HUES64 (cell line): ENCODE measurements at regions not wholly inside any gene's neighbourhood (a gene's known extent, or its start where the extent isn't known, plus 50 kb on each side); places are given as distances from the start of the nearest gene placed in this dataset.

Experiments
- H3K27ac ChIP-seq: 2 replicates; pipeline ENCODE4 v1.7.0; 2013; ENCODE audit warnings: low read depth, low read length, inconsistent platforms
- H3K27me3 ChIP-seq: 2 replicates; pipeline ENCODE4 v1.6.1; 2013; ENCODE audit warnings: mild to moderate bottlenecking, low read length; ENCODE audit not compliant: insufficient read depth
- H3K36me3 ChIP-seq: 2 replicates; pipeline ENCODE4 v1.6.1; 2013; ENCODE audit warnings: mild to moderate bottlenecking, low read length; ENCODE audit not compliant: insufficient read depth
- H3K4me1 ChIP-seq: 2 replicates; pipeline ENCODE4 v1.6.1; 2013; ENCODE audit warnings: mild to moderate bottlenecking, low read length, moderate library complexity; ENCODE audit not compliant: insufficient read depth
- H3K4me3 ChIP-seq: 2 replicates; pipeline ENCODE4 v1.5.1; 2013; ENCODE audit warnings: mild to moderate bottlenecking, low read length, moderate library complexity
- H3K9ac ChIP-seq: 2 replicates; pipeline ENCODE4 v1.6.1; 2013; ENCODE audit warnings: mild to moderate bottlenecking, low read depth, low read length
- H3K9me3 ChIP-seq: 2 replicates; pipeline ENCODE4 v1.6.1; 2013; ENCODE audit warnings: low read depth, low read length; ENCODE audit not compliant: insufficient read depth
- WGBS: fragments of 150-250, 120-280 bp; methylation state at CpG from one replicate; pipeline ENCODE4 v1.1.7; 2013; ENCODE audit warnings: missing lambda C conversion rate; 5-methylcytosine and 5-hydroxymethylcytosine counted together

GRCh38 chr3:152197451-152197850 is 71.3 kb upstream of the MBNL1 start:
- WGBS, result 94% methylated on average over 3 of the region's 3 CpGs
- no peaks in the 10 kb centered on the region for H3K9me3 ChIP-seq
- H3K27ac ChIP-seq, result no peak overlapping the region
- no peak overlapping the region for H3K4me3 ChIP-seq
- no peaks in the 10 kb centered on the region for H3K27me3 ChIP-seq
- no peak overlapping the region for H3K9ac ChIP-seq
- H3K4me1 ChIP-seq, result no peaks in the 10 kb centered on the region
- H3K36me3 ChIP-seq, result no peaks in the 10 kb centered on the region

- H3K4me3 ChIP-seq, result no peak overlapping the region
- H3K27me3 ChIP-seq, result no peaks in the 10 kb centered on the region
- no peak overlapping the region for H3K9ac ChIP-seq
These were observed 70.8 kb upstream of the MBNL1 start for GRCh38 chr3:152197937-152198336.

GRCh38 chr3:152198665-152199064 is 70.1 kb upstream of the MBNL1 start:
- Histone ChIP-seq H3K4me1 (no peaks in the 10 kb centered on the region), H3K27ac (no peak overlapping the region), H3K9ac (no peak overlapping the region), H3K9me3 (no peaks in the 10 kb centered on the region), H3K4me3 (no peak overlapping the region), H3K36me3 (no peaks in the 10 kb centered on the region), H3K27me3 (no peaks in the 10 kb centered on the region)
- 94% methylated on average over 1 of the region's 1 CpG for WGBS

More at GRCh38 chr3:152197937-152198336, 70.8 kb upstream of the MBNL1 start:
- Histone ChIP-seq H3K36me3 (no peaks in the 10 kb centered on the region), H3K9me3 (no peaks in the 10 kb centered on the region), H3K4me1 (no peaks in the 10 kb centered on the region), H3K27ac (no peak overlapping the region)
- 90% methylated on average over 3 of the region's 3 CpGs for WGBS

- Histone ChIP-seq H3K27ac (no peak overlapping the region), H3K36me3 (no peaks in the 10 kb centered on the region), H3K9me3 (no peaks in the 10 kb centered on the region), H3K4me3 (no peak overlapping the region), H3K27me3 (no peaks in the 10 kb centered on the region), H3K4me1 (no peaks in the 10 kb centered on the region; the same call in 1 of the 2 replicates), H3K9ac (no peak overlapping the region)
- WGBS, result 98% methylated on average over 2 of the region's 3 CpGs
These were observed 69.5 kb upstream of the MBNL1 start for GRCh38 chr3:152199102-152199840.

- H3K27me3 ChIP-seq, result no peaks in the 10 kb centered on the region
- 100% methylated on average over 3 of the region's 3 CpGs for WGBS
- no peaks in the 10 kb centered on the region for H3K9me3 ChIP-seq
- H3K4me3 ChIP-seq, result no peak overlapping the region
- no peak overlapping the region for H3K9ac ChIP-seq
- H3K36me3 ChIP-seq, result no peaks in the 10 kb centered on the region
- H3K27ac ChIP-seq, result no peak overlapping the region
- H3K4me1 ChIP-seq, result peaks cover 5% of the 10 kb centered on the region
These were observed 68.0 kb upstream of the MBNL1 start for GRCh38 chr3:152200476-152201420.

GRCh38 chr3:152202976-152203626 is 65.6 kb upstream of the MBNL1 start:
- Histone ChIP-seq H3K27ac (no peak overlapping the region), H3K36me3 (no peaks in the 10 kb centered on the region), H3K4me3 (no peak overlapping the region), H3K9me3 (no peaks in the 10 kb centered on the region), H3K27me3 (no peaks in the 10 kb centered on the region), H3K9ac (no peak overlapping the region), H3K4me1 (peaks cover 5% of the 10 kb centered on the region)
- 83% methylated on average over 1 of the region's 3 CpGs for WGBS

- Histone ChIP-seq H3K4me3 (no peak overlapping the region), H3K27me3 (no peaks in the 10 kb centered on the region), H3K36me3 (no peaks in the 10 kb centered on the region), H3K27ac (no peak overlapping the region), H3K9me3 (no peaks in the 10 kb centered on the region), H3K9ac (no peak overlapping the region), H3K4me1 (peaks cover 5% of the 10 kb centered on the region)
- no CpG with 5 or more reads among the region's 1 CpG for WGBS
These were observed 65.1 kb upstream of the MBNL1 start for GRCh38 chr3:152203652-152204051.

- H3K4me3 ChIP-seq, result no peak overlapping the region
- 97% methylated on average over 2 of the region's 2 CpGs for WGBS
- no peak overlapping the region for H3K9ac ChIP-seq
These were observed 64.5 kb upstream of the MBNL1 start for GRCh38 chr3:152204218-152204617.

GRCh38 chr3:152205097-152205593 is 63.6 kb upstream of the MBNL1 start:
- Histone ChIP-seq H3K27me3 (no peaks in the 10 kb centered on the region), H3K9ac (no peak overlapping the region), H3K4me3 (no peak overlapping the region), H3K4me1 (peaks cover 5% of the 10 kb centered on the region), H3K36me3 (no peaks in the 10 kb centered on the region), H3K9me3 (no peaks in the 10 kb centered on the region), H3K27ac (no peak overlapping the region)
- no CpG with 5 or more reads among the region's 3 CpGs for WGBS

More at GRCh38 chr3:152204218-152204617, 64.5 kb upstream of the MBNL1 start:
- H3K4me1 ChIP-seq, result peaks cover 5% of the 10 kb centered on the region
- no peaks in the 10 kb centered on the region for H3K36me3 ChIP-seq
- no peak overlapping the region for H3K27ac ChIP-seq
- H3K27me3 ChIP-seq, result no peaks in the 10 kb centered on the region
- H3K9me3 ChIP-seq, result no peaks in the 10 kb centered on the region

- Histone ChIP-seq H3K27ac (no peak overlapping the region), H3K9ac (no peak overlapping the region), H3K4me1 (peaks cover 5% of the 10 kb centered on the region), H3K36me3 (no peaks in the 10 kb centered on the region), H3K27me3 (no peaks in the 10 kb centered on the region), H3K4me3 (no peak overlapping the region), H3K9me3 (no peaks in the 10 kb centered on the region)
- 98% methylated on average over 3 of the region's 3 CpGs for WGBS
These were observed 62.4 kb upstream of the MBNL1 start for GRCh38 chr3:152206243-152206760.
